ENCODE measurements at regions not wholly inside any gene's neighbourhood (a gene's known extent, or its start where the extent isn't known, plus 50 kb on each side); places are given as distances from the start of the nearest gene placed in this dataset.

GRCh38 chr12:93006471-93007208 is 77.5 kb upstream of the EEA1 start:
- TF ChIP-seq, protein P1, sequence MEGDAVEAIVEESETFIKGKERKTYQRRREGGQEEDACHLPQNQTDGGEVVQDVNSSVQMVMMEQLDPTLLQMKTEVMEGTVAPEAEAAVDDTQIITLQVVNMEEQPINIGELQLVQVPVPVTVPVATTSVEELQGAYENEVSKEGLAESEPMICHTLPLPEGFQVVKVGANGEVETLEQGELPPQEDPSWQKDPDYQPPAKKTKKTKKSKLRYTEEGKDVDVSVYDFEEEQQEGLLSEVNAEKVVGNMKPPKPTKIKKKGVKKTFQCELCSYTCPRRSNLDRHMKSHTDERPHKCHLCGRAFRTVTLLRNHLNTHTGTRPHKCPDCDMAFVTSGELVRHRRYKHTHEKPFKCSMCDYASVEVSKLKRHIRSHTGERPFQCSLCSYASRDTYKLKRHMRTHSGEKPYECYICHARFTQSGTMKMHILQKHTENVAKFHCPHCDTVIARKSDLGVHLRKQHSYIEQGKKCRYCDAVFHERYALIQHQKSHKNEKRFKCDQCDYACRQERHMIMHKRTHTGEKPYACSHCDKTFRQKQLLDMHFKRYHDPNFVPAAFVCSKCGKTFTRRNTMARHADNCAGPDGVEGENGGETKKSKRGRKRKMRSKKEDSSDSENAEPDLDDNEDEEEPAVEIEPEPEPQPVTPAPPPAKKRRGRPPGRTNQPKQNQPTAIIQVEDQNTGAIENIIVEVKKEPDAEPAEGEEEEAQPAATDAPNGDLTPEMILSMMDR (IDR thresholded peaks at IDR 0.05; ENCODE audit: insufficient read depth, low read depth, low read length): no peak
- no peak for TF ChIP-seq EZH2 (IDR thresholded peaks at IDR 0.05; ENCODE audit: insufficient read depth, low read length)

All from astrocyte (in vitro differentiated cells and primary cell).